GM12878 (cell line): ENCODE measurements at regions not wholly inside any gene's neighbourhood (a gene's known extent, or its start where the extent isn't known, plus 50 kb on each side); places are given as distances from the start of the nearest gene placed in this dataset.

ENCODE experiments used
- ATAC-seq: fragments of 200-7000 bp; cut with Tn5 transposase; 3 replicates; pipeline ENCODE4 v1.9.1; 2020; ENCODE audit warnings: mild to moderate bottlenecking, moderate library complexity
- BruUV-seq: library from RNA; stranded (reverse); fragments of 400-500 nt; replicated peaks from 2 replicates; lab custom pipeline; 2021; lab: Mats Ljungman, UMichigan
- CTCF ChIA-PET: fragments of 300-600 bp; sonication (Branson Sonifier 250); formaldehyde crosslinking; extraction: SDS; loops from one replicate; lab custom pipeline; 2021; ENCODE audit warnings: inconsistent platforms; lab: Yijun Ruan, JAX
- POLR2A ChIA-PET: fragments of 350-600 bp; formaldehyde crosslinking; extraction: SDS; loops from one replicate; lab custom pipeline; 2021; ENCODE audit warnings: inconsistent platforms; lab: Charles Lee
- RAD21 ChIA-PET: fragments of 300-600 bp; sonication (Branson Sonifier 250); formaldehyde crosslinking; loops from one replicate; lab custom pipeline; 2023; ENCODE audit warnings: antibody characterized with exemption; ENCODE audit not compliant: unreplicated experiment; lab: Charles Lee
- SMC1A ChIA-PET: fragments of 300-600 bp; sonication (Branson Sonifier 250); formaldehyde crosslinking; loops from one replicate; lab custom pipeline; 2023; ENCODE audit not compliant: unreplicated experiment, uncharacterized antibody; lab: Charles Lee
- DNase-seq: peaks from one replicate; pipeline ENCODE4 v3.0.0-alpha.2; 2011; ENCODE audit warnings: low read depth, low spot score
- FAIRE-seq: peaks from 3 replicates; lab custom pipeline; 2011; peaks lifted over from hg19 to GRCh38; lab: Jason Lieb, UNC
- H2AFZ ChIP-seq: 2 replicates; pipeline ENCODE4 v1.6.0; 2011; ENCODE audit warnings: low read depth, low read length, control low read depth; ENCODE audit not compliant: control insufficient read depth
- H3K27ac ChIP-seq: 2 replicates; pipeline ENCODE4 v1.5.1; 2011; ENCODE audit warnings: control low read depth; ENCODE audit not compliant: control insufficient read depth, insufficient read depth
- H3K27me3 ChIP-seq, 2 experiments: replicated peaks in 1 of 2; 2 replicates each; pipeline versions ENCODE4 v1.6.0 to v1.6.1; 2011; ENCODE audit warnings: low read length in 1 of 2; ENCODE audit not compliant: control insufficient read depth in 2 of 2, insufficient read depth in 2 of 2
- H3K36me3 ChIP-seq, 2 experiments: 2 replicates each; pipeline ENCODE4 v1.5.1; 2011; ENCODE audit warnings: low read length in 1 of 2; ENCODE audit not compliant: control insufficient read depth in 2 of 2, insufficient read depth in 2 of 2
- H3K4me1 ChIP-seq: 2 replicates; pipeline ENCODE4 v1.6.1; 2011; ENCODE audit warnings: mild to moderate bottlenecking, low read length, moderate library complexity, mixed read lengths; ENCODE audit not compliant: control insufficient read depth, insufficient read depth
- H3K4me2 ChIP-seq: 2 replicates; pipeline ENCODE4 v1.6.0; 2011; ENCODE audit warnings: control low read depth; ENCODE audit not compliant: control insufficient read depth, insufficient read depth
- H3K4me3 ChIP-seq: fragments of 200-600 bp; sonication (generic); 2 replicates; pipeline ENCODE4 v1.5.1; 2016
- H3K79me2 ChIP-seq: 2 replicates; pipeline ENCODE4 v1.6.0; 2011; ENCODE audit warnings: low read length; ENCODE audit not compliant: control insufficient read depth, insufficient read depth
- H3K9ac ChIP-seq: 2 replicates; pipeline ENCODE4 v1.8.0; 2011; ENCODE audit warnings: low read length, control low read depth, mixed read lengths; ENCODE audit not compliant: control insufficient read depth, insufficient read depth
- H3K9me3 ChIP-seq: replicated peaks from 3 replicates; pipeline ENCODE4 v1.5.1; 2011; ENCODE audit warnings: mild to moderate bottlenecking, low read length; ENCODE audit not compliant: control insufficient read depth, insufficient read depth
- H4K20me1 ChIP-seq: 2 replicates; pipeline ENCODE4 v1.6.0; 2011; ENCODE audit not compliant: control insufficient read depth, insufficient read depth
- BCLAF1 ChIP-seq: fragments of 450-650 bp; IDR thresholded peaks from 2 replicates; pipeline ENCODE4 v1.6.1; 2017; ENCODE audit warnings: antibody characterized with exemption, mild to moderate bottlenecking, moderate library complexity
- BHLHE40 ChIP-seq, 2 experiments: fragments of 450-650 bp in 1 of 2; IDR thresholded peaks; 2 replicates each; pipeline ENCODE4 v1.6.1; 2011 to 2017; ENCODE audit warnings: low read depth in 2 of 2, borderline replicate concordance in 1 of 2, improper control_type of control experiment in 1 of 2, low read length in 1 of 2, mild to moderate bottlenecking in 1 of 2
- HDGF ChIP-seq: fragments of 450-650 bp; IDR thresholded peaks from 2 replicates; pipeline ENCODE4 v1.6.1; 2016; ENCODE audit warnings: antibody characterized with exemption
- PKNOX1 ChIP-seq: fragments of 450-650 bp; IDR thresholded peaks from 2 replicates; pipeline ENCODE4 v1.6.1; 2016; ENCODE audit warnings: mild to moderate bottlenecking
- ZNF687 ChIP-seq: fragments of 450-650 bp; IDR thresholded peaks from 2 replicates; pipeline ENCODE4 v1.6.1; 2017; ENCODE audit warnings: mild to moderate bottlenecking, moderate library complexity
- WGBS: methylation state at CpG from one replicate; pipeline ENCODE4 v1.1.6; 2016; ENCODE audit warnings: low lambda C conversion rate; ENCODE audit not compliant: insufficient replicate concordance, insufficient coverage; ENCODE audit errors: missing lambda C conversion rate; 5-methylcytosine and 5-hydroxymethylcytosine counted together
- in situ Hi-C: fragments of 300-500 bp; cut with MboI; formaldehyde crosslinking; loops from 9 replicates; pipeline ENCODE4 v1.14.3; 2018; ENCODE audit warnings: mixed read lengths
- intact Hi-C: fragments of 100-400 bp; cut with micrococcal nuclease; formaldehyde crosslinking; loops from one replicate; pipeline ENCODE4 v1.14.2; 2022; ENCODE audit not compliant: unreplicated experiment

GRCh38 chr2:6072276-6072675 is 380.1 kb downstream of the SOX11 start (continued):
- TF ChIP-seq BCLAF1 (no peak), HDGF (no peak)

GRCh38 chr2:6072768-6073167 is 380.6 kb downstream of the SOX11 start:
- no peak for ATAC-seq
- CTCF ChIA-PET, result interaction anchor here (0.7 kb wide), 1 partner anchor 72 kb away, joined by 3 read pairs; no protein-coding TSS in a partner anchor
- POLR2A ChIA-PET, result no interaction called here
- H3K4me2 ChIP-seq, result no peak overlapping the region
- no peaks in the 10 kb centered on the region for H3K36me3 ChIP-seq
- SMC1A ChIA-PET, result no interaction called here
- no peaks in the 10 kb centered on the region for H4K20me1 ChIP-seq
- no peak for DNase-seq
- RAD21 ChIA-PET, result no interaction called here
- 7% methylated on average over 3 of the region's 3 CpGs for WGBS
- no TSS peak for BruUV-seq
- H2AFZ ChIP-seq, result no peak overlapping the region
- no peaks in the 10 kb centered on the region for H3K9me3 ChIP-seq
- no peak overlapping the region for H3K9ac ChIP-seq
- no peaks in the 10 kb centered on the region for H3K79me2 ChIP-seq
- no peaks in the 10 kb centered on the region for H3K4me1 ChIP-seq
- intact Hi-C loops (no loop called here), in situ Hi-C loops (no loop called here)
- no peak overlapping the region for H3K4me3 ChIP-seq
- TF ChIP-seq BHLHE40 (IDR thresholded peaks at IDR 0.05; ENCODE audit: borderline replicate concordance in 1 of 2, low read depth in 2 of 2, low read length in 1 of 2) (no peak), PKNOX1 (no peak), ZNF687 (no peak)
- H3K27me3 ChIP-seq, result no peaks in the 10 kb centered on the region
- FAIRE-seq, result no peak
- no peak overlapping the region for H3K27ac ChIP-seq
